Thyroid gland (tissue), 4 donors: ENCODE measurements at regions not wholly inside any gene's neighbourhood (a gene's known extent, or its start where the extent isn't known, plus 50 kb on each side); places are given as distances from the start of the nearest gene placed in this dataset.

Source experiments
- POLR2A ChIP-seq, 2 donors: fragments of 450-650 bp; IDR thresholded peaks; one replicate each; pipeline ENCODE4 v1.6.1; 2017; ENCODE audit warnings: antibody characterized with exemption in 2 of 2, mild to moderate bottlenecking in 2 of 2, moderate library complexity in 1 of 2
- TF ChIP-seq, protein P1 (sequence below), 6 experiments: fragments of 200-600 bp in 3 of 6; fragments of 450-650 bp in 3 of 6; sonication (generic) in 3 of 6; IDR thresholded peaks; one replicate each; pipeline ENCODE4 v1.5.1; 2016 to 2019; ENCODE audit warnings: antibody characterized with exemption in 6 of 6, mild to moderate bottlenecking in 2 of 6, inconsistent platforms in 1 of 6, moderate library complexity in 1 of 6

DNA sequence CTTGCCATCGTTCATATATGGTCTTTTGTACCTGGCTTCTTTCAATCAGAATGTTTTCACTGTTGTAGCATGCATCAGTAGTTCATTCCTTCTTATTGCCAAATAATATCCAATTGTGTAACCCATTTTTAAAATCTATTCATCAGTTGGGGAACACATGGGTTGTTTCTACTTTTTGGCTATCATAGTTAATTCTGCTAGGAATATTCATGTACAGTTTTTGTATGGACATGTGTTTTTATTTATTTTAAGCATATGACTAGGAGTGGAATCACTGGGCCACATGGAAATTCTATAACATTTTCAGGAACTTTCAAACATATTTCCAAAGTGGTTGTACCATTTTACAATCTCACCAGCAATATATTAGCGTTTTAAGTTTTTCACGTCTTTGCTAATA lies 151.9 kb upstream of the PRNP start:
- TF ChIP-seq, protein P1, sequence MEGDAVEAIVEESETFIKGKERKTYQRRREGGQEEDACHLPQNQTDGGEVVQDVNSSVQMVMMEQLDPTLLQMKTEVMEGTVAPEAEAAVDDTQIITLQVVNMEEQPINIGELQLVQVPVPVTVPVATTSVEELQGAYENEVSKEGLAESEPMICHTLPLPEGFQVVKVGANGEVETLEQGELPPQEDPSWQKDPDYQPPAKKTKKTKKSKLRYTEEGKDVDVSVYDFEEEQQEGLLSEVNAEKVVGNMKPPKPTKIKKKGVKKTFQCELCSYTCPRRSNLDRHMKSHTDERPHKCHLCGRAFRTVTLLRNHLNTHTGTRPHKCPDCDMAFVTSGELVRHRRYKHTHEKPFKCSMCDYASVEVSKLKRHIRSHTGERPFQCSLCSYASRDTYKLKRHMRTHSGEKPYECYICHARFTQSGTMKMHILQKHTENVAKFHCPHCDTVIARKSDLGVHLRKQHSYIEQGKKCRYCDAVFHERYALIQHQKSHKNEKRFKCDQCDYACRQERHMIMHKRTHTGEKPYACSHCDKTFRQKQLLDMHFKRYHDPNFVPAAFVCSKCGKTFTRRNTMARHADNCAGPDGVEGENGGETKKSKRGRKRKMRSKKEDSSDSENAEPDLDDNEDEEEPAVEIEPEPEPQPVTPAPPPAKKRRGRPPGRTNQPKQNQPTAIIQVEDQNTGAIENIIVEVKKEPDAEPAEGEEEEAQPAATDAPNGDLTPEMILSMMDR (IDR thresholded peaks at IDR 0.05): no peak
- no peak for TF ChIP-seq POLR2A (IDR thresholded peaks at IDR 0.05)
